MCF 10A (cell line): ENCODE measurements at regions not wholly inside any gene's neighbourhood (a gene's known extent, or its start where the extent isn't known, plus 50 kb on each side); places are given as distances from the start of the nearest gene placed in this dataset.

ENCODE experiments used
- BruUV-seq: library from RNA; stranded (reverse); fragments of 400-500 nt; replicated peaks from 2 replicates; lab custom pipeline; 2021; lab: Mats Ljungman, UMichigan
- CTCF ChIA-PET: fragments of 300-600 bp; sonication (Branson Sonifier 250); formaldehyde crosslinking; extraction: SDS; loops from one replicate; lab custom pipeline; 2021; ENCODE audit warnings: antibody characterized with exemption, inconsistent platforms; lab: Yijun Ruan, JAX
- POLR2A ChIA-PET: fragments of 300-600, 350-650 bp; sonication (Branson Sonifier 250); formaldehyde crosslinking; extraction: SDS; loops from one replicate; lab custom pipeline; 2020; ENCODE audit warnings: antibody characterized with exemption, inconsistent platforms; lab: Yijun Ruan, JAX
- DNase-seq: peaks from one replicate; pipeline ENCODE4 v3.0.0-alpha.2; 2018; ENCODE audit not compliant: unreplicated experiment
- H3K27ac Mint-ChIP-seq: one replicate; pipeline ENCODE4 v1.8.0; 2022; ENCODE audit warnings: mild to moderate bottlenecking, low read depth, mixed read lengths; ENCODE audit not compliant: unreplicated experiment
- H3K27me3 Mint-ChIP-seq: one replicate; pipeline ENCODE4 v1.8.0; 2022; ENCODE audit warnings: mixed read lengths; ENCODE audit not compliant: insufficient read depth, unreplicated experiment
- H3K36me3 Mint-ChIP-seq: one replicate; pipeline ENCODE4 v1.8.0; 2022; ENCODE audit warnings: mild to moderate bottlenecking, moderate library complexity, mixed read lengths; ENCODE audit not compliant: insufficient read depth, unreplicated experiment
- H3K4me1 Mint-ChIP-seq: one replicate; pipeline ENCODE4 v1.8.0; 2022; ENCODE audit warnings: mixed read lengths; ENCODE audit not compliant: insufficient read depth, unreplicated experiment
- H3K4me3 Mint-ChIP-seq: one replicate; pipeline ENCODE4 v1.8.0; 2022; ENCODE audit warnings: mild to moderate bottlenecking, moderate library complexity, mixed read lengths; ENCODE audit not compliant: unreplicated experiment
- H3K9me3 Mint-ChIP-seq: one replicate; pipeline ENCODE4 v1.8.0; 2022; ENCODE audit warnings: mixed read lengths; ENCODE audit not compliant: unreplicated experiment
- intact Hi-C: fragments of 100-400 bp; cut with micrococcal nuclease; formaldehyde crosslinking; loops from 2 replicates; pipeline ENCODE4 v1.14.1; 2022
- TF ChIP-seq, protein P1 (sequence below): fragments of 200-600 bp; IDR thresholded peaks from one replicate; pipeline ENCODE4 v1.8.0; 2022; ENCODE audit warnings: antibody characterized with exemption, mild to moderate bottlenecking; ENCODE audit not compliant: unreplicated experiment

- POLR2A ChIA-PET: interaction anchor here (1.3 kb wide), 1 partner anchor 12 kb away, joined by 3 read pairs; no protein-coding TSS in a partner anchor
- H3K4me3 Mint-ChIP-seq: no peak overlapping the region
- H3K27me3 Mint-ChIP-seq: no peaks in the 10 kb centered on the region
- DNase-seq: peak; percentile 88
- peak overlapping the region; percentile 77 for H3K27ac Mint-ChIP-seq
- BruUV-seq: no TSS peak
- intact Hi-C loops: no loop called here
- H3K9me3 Mint-ChIP-seq: no peaks in the 10 kb centered on the region
- TF ChIP-seq, protein P1, sequence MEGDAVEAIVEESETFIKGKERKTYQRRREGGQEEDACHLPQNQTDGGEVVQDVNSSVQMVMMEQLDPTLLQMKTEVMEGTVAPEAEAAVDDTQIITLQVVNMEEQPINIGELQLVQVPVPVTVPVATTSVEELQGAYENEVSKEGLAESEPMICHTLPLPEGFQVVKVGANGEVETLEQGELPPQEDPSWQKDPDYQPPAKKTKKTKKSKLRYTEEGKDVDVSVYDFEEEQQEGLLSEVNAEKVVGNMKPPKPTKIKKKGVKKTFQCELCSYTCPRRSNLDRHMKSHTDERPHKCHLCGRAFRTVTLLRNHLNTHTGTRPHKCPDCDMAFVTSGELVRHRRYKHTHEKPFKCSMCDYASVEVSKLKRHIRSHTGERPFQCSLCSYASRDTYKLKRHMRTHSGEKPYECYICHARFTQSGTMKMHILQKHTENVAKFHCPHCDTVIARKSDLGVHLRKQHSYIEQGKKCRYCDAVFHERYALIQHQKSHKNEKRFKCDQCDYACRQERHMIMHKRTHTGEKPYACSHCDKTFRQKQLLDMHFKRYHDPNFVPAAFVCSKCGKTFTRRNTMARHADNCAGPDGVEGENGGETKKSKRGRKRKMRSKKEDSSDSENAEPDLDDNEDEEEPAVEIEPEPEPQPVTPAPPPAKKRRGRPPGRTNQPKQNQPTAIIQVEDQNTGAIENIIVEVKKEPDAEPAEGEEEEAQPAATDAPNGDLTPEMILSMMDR: no peak
- peaks cover 17% of the 10 kb centered on the region for H3K4me1 Mint-ChIP-seq
- CTCF ChIA-PET: interaction anchor here (0.6 kb wide), 1 partner anchor 378 kb away, joined by 3 read pairs; no protein-coding TSS in a partner anchor
- H3K36me3 Mint-ChIP-seq: no peaks in the 10 kb centered on the region
Measured at GRCh38 chr4:29708473-29708872, 1011.7 kb upstream of the PCDH7 start.

GRCh38 chr4:29710519-29710918 lies 1009.6 kb upstream of the PCDH7 start:
- no peak for DNase-seq
- no peaks in the 10 kb centered on the region for H3K9me3 Mint-ChIP-seq
- TF ChIP-seq, protein P1: no peak
- no peak overlapping the region for H3K4me3 Mint-ChIP-seq
- H3K4me1 Mint-ChIP-seq: peaks cover 17% of the 10 kb centered on the region
- CTCF ChIA-PET: no interaction called here
- no peak overlapping the region for H3K27ac Mint-ChIP-seq
- POLR2A ChIA-PET: no interaction called here
- intact Hi-C loops: no loop called here
- H3K36me3 Mint-ChIP-seq: no peaks in the 10 kb centered on the region
- BruUV-seq: no TSS peak
- H3K27me3 Mint-ChIP-seq: no peaks in the 10 kb centered on the region

- no peak for DNase-seq
- Mint-ChIP-seq H3K9me3 (no peaks in the 10 kb centered on the region), H3K4me1 (peaks cover 17% of the 10 kb centered on the region), H3K4me3 (no peak overlapping the region), H3K27me3 (no peaks in the 10 kb centered on the region), H3K36me3 (no peaks in the 10 kb centered on the region), H3K27ac (no peak overlapping the region)
- ChIA-PET CTCF (no interaction called here), POLR2A (no interaction called here)
- TF ChIP-seq, protein P1: no peak
- intact Hi-C loops: no loop called here
- no TSS peak for BruUV-seq
Measured at GRCh38 chr4:29711226-29711625, 1008.9 kb upstream of the PCDH7 start.

DNA sequence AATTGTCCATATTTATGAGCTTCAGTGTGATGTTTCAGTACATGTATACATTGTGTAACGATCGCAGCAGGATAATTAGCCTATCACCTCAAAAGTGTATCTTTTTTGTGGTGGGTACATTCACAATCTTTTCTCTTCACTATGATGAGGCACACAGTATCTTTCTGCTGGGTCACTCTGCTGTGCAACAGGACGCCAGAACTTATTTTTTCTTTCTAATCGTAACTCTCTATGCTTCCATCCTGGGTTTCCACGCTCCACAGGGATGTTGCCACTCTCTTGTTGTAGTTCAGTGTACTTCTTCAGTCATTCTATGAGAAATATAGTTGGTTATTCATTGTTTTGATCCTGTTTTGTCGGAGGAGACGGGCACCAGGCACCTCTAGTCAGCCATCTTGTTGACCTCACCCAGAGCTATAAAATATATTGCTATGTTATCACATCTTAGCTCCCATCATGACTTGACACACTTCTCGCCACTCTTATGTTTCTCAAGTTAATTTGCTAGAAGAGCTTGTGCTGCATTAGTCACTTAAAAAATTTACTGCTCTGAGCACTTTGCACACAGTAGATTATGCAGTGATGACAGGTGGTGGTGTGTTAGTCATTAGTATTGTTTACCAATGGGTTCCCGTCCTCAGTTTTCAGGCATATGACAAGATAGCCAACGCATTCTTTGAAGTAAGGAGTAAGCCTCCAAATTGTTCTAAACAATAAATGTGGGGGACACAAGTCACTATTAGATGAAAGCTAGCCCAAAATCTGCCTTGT lies 1002.7 kb upstream of the PCDH7 start:
- Mint-ChIP-seq H3K9me3 (no peaks in the 10 kb centered on the region), H3K4me1 (no peaks in the 10 kb centered on the region), H3K4me3 (no peak overlapping the region), H3K27me3 (no peaks in the 10 kb centered on the region), H3K27ac (no peak overlapping the region), H3K36me3 (no peaks in the 10 kb centered on the region)
- DNase-seq: peak; percentile 5
- BruUV-seq: no TSS peak
- ChIA-PET CTCF (interaction anchor here (0.6 kb wide), 1 partner anchor 96 kb away, joined by 3 read pairs; no protein-coding TSS in a partner anchor), POLR2A (no interaction called here)
- TF ChIP-seq, protein P1: no peak
- intact Hi-C loops: no loop called here
